Fibroblast of skin of left biceps (primary cell): ENCODE measurements at regions not wholly inside any gene's neighbourhood (a gene's known extent, or its start where the extent isn't known, plus 50 kb on each side); places are given as distances from the start of the nearest gene placed in this dataset.

Experiments
- DNase-seq, 2 experiments: peaks; one replicate each; pipeline ENCODE4 v3.0.0-alpha.2; 2013; ENCODE audit warnings: low read depth in 2 of 2

DNA sequence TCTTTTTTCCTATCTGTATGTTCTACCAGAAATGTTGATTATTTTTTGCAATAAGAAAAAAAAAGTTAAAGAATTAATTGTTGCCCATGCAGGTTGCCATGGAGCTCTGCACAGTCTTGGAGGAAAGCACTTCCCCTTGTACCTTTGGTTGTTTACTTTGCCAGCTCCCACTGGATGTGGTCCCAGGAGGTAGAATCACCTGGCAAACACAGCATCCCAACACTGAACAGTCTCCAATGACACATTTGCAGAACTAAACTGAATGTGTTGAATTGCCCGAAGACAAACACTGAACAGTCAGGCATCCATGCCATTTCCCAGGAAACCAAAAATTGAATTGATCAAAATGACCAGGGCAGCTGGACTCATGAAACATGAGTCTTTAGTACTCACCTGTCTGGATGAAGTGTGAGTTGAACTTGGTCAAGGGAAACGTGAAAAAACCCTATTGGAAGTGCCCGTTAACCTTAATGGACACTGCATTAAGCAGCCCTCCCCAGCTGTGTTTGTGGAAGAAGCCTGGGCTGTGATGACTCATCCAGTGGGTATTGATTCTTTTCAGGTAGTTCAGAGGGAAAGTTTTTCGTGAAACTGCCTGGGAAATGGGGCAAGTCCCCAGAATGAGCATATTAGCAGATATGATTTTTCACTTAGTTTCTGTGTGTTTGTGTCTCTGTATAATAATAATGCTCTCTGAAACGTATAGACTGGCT lies 284.7 kb upstream of the STT3B start:
- DNase-seq, result no peak

DNA sequence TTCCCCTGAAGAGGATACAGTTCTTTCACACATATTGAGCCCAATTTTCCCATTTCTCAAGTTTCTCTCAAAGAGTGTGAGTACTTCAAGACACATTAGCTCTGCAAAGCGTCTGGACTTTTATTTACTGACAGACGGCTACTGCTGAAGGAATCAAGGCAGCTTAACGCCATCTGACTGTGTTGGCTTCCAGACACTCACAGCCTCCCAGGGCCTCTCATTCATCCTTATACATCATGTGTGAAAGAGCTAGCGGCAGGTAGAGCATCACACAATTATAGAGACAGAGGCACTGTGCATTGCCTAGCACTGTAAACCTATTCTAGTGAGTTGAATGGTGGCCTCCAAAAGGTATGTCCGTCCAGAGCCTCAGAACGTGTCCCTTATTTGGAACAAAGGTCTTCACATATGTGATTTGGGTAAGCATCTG lies 284.1 kb upstream of the STT3B start:
- DNase-seq, result no peak

DNA sequence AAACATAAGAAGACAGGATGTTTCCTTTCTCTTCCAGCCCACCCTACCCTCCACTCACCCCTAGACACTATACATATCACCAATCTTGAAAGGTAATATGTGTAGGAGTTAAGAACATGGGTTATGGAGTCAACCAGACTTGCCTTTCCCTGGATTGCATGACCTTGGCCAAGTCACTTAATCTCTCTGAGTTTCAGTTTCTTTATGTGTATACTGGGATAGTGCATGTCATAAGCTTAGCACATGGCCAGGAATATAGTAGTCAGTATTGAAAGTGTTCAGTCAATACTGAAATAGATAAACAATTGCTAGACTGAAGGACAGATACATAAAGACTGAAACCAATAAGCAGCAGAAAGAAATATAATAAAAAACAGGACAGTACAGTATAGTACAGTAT lies 283.2 kb upstream of the STT3B start:
- DNase-seq, result no peak

- no peak for DNase-seq
Observed at GRCh38 chr3:31250116-31250777, 282.5 kb upstream of the STT3B start.

GRCh38 chr3:31251083-31251482 lies 281.6 kb upstream of the STT3B start:
- DNase-seq, result no peak

GRCh38 chr3:31252216-31253185 lies 280.2 kb upstream of the STT3B start:
- DNase-seq, result no peak

DNA sequence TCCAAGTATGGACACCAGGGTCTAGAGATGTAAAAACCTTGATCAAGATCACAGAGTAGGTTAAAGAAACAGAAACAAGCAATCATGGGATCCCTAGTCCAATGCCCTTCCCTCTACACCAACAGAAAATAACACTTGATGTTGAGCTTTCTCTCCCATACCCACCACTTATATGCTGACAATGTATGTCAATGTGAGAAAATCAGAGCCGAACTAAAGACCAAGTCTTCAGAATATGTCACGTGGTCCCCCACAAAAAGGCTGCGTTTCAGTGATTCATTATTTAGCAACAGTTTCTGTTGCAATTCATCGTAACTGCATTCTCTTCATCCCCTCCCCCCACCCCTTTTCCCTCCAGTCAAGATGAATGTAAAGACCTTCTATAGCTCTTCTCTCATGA lies 278.9 kb upstream of the STT3B start:
- peak in 1 of 2 experiments; percentile 11 for DNase-seq

DNA sequence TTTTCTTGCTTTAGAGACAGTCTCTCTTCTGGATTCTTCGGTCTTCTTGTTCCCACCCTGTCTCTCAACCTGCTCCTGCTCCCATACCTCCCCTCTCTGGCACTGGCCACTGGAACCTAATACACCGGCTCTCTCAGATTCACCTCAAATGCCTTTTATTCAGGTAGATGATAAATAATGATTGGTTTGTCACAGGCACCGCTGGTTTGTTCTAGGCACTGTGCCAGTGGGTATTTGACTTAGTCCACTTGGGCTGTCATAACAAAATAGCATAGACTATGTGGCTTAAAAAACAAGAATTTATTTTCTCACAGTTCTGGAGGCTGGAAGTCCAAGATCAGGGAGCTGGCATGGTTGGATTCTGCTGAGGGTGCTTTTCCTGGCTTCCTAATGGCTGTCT lies 278.2 kb upstream of the STT3B start:
- DNase-seq, result no peak

DNA sequence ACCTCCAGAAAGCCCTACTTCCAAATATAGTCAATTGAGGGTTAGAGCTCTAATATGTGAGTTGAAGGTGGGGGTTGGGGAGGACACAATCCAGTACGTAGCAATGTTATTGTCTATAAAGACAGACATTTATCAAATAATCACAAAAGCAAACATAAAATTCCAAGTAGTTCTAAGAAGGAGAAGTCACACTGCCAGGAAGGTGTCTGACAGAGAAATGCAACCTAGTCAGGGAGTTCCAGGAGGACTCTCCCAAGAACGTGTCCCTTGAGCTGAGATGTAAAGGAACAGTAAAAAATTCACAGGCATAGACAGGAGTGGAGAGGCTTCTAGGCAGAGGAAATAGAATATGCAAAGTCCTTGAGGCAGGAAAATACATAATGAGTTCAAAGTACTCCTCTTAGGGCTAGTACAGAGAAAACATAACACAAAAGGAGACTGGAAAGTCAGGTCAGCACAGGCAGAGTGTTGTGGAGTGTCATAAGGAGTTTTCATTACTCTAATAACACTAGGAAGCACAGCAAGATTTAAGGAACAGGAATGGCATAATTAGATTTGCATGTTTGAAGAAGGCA lies 277.6 kb upstream of the STT3B start:
- DNase-seq, result no peak

GRCh38 chr3:31262201-31262600 lies 270.5 kb upstream of the STT3B start:
- DNase-seq, result no peak

DNA sequence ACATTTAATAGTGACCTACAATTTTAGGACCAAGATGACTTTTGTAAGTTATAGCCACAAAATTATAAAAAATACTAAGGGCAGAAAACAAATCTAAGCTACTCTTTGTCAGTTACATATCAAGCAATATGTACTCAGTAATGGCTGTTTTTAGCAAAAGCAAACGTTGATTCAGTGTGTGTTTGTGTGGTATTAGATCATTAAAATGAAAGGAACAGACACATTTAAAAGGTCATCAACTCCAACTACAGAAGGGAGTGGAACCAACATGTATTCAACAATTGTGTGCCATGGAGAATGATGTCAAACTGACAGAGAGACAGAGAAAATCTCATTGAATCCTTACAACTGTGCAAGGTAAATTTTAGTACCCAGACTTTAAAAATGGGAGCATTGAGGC lies 268.8 kb upstream of the STT3B start:
- no peak for DNase-seq

DNA sequence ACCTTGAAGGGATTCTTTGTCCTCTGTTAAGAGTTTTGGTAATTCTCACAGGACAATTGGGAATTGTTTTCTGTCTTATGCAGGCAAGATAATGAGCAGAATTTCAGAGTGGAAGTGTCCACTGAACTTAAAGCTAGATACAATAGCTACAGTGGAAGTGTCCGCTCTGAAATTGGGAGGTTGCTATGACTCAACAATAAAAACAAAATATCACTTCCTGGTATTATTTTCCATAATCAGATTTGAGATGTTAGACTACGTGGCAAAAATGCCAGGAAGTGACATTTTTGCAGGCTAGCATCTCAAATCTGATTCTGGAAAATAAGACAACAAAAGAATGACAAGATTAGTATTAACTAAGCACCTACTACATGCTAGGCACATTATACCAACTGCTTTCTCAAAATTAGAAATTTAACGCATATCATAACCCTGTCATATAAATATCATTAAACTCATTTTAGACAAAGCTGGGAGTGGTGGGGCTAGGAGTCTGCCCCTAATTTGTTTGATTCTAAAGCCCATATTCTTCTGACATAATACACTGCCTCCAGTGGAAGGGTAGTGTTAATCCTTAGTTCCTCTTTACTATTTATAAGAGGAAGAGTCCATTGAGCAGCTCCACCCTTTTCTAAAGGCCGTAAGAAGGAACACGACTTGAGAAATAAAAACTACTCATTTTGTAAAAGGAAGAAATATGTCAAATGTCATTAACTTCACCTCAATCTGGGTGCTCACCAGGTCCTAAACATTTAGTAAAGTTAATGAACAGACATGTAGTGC lies 266.9 kb upstream of the STT3B start:
- DNase-seq, result no peak

- no peak for DNase-seq
Observed at GRCh38 chr3:31268868-31269267, 263.9 kb upstream of the STT3B start.

DNA sequence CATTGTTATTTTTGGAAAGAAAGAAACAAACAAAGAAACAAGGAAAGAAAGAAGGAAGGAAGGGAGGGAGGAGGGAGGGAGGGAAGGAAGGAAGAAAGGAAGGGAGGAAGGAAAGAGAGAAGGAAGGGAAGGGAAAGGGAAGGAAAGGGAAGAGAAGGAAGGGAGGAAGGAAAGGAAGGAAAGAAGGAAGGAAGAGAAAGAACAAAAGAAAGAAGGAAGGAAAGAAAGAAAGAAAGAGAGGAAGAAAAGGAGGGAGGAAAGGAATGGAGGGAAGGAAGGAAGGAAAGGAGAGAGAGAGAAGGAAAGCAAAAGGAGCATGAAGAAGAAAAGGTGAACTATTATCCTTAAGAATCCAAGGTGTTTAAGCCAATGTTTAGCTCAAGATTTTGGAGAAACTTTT lies 262.7 kb upstream of the STT3B start:
- no peak for DNase-seq

DNA sequence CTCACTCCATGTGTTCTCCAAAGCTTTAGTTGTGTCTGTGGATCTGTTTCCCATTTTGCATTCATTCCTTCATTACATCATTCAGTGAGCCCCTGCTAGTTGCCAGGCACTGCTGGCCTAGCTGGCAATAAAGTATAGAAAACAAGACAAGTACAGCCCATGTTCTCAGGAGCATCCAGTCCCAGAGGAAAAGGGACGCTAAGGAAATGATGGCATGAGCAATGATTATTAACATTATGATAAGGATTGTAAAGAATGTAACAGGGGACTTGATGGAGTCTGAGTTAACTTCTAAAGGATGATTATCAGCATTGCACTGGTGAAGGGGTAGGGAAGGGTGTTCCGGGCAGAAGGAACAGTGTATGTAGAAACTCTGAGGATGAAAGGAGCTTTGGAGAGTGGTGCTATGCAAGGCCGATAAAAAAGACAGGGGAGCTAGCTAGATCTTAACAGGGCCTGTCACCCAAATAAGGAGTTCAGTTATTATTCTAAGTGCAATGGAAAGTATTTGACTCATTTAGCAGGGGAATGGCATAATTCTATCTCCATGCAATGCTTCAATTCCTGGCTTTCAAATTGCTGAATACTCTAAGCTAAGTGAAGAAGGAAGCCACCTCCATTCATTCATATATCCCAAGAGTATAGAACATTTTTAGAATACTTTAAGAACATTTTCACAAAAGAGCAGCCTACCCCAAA lies 258.2 kb upstream of the STT3B start:
- DNase-seq, result peak in 1 of 2 experiments; percentile 3

GRCh38 chr3:31275038-31275572 lies 257.6 kb upstream of the STT3B start:
- DNase-seq, result peak; percentile 18 to 23

- no peak for DNase-seq
Observed at GRCh38 chr3:31275583-31275982, 257.1 kb upstream of the STT3B start.

DNA sequence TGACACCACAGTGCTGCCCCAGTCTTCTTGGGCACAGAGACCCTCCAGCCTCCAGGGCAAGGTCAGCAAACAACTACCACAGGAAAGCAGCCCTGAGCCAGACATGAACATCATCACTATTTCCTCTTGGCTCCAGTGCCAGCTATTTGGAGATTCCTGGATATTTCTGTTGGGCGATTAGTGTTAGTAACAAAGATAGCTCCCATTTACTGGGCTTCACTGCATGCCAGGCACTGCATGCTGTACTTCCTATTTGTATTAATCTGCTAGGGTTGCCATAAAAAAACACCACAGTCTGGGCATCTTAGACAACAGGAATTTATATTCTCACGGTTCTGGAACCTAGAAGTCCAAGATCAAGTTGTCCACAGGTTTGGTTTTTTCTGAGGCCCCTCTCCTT lies 255.1 kb upstream of the STT3B start:
- DNase-seq, result no peak

- DNase-seq, result no peak
Observed at GRCh38 chr3:31278532-31278931, 254.2 kb upstream of the STT3B start.

- no peak for DNase-seq
Observed at GRCh38 chr3:31284776-31285175, 247.9 kb upstream of the STT3B start.
